HL-60/S4 treated with phorbol 12-myristate 13-acetate at 8.2 ng/mL for 4 days and 3 days (cell line): ENCODE measurements at regions not wholly inside any gene's neighbourhood (a gene's known extent, or its start where the extent isn't known, plus 50 kb on each side); places are given as distances from the start of the nearest gene placed in this dataset.
"Not testable (repeated sequence)": the region's sequence is repeated elsewhere in the genome, so short reads cannot be mapped to it uniquely, and the experiment has no call there.

Experiments
- in situ Hi-C: fragments of 300-500 bp; cut with MboI; formaldehyde crosslinking; loops from 2 replicates; pipeline ENCODE4 v1.15.0; 2022; ENCODE audit warnings: low sequenced_read_pairs

GRCh38 chr12:46671102-46671501 lies 154.7 kb downstream of the SLC38A4 start:
- in situ Hi-C loops = loop anchor here (25.0 kb wide), 1 partner anchor 284 kb away; no protein-coding TSS in a partner anchor

- in situ Hi-C loops = loop anchor here (25.0 kb wide), 1 partner anchor 283 kb away; no protein-coding TSS in a partner anchor
Observed at GRCh38 chr12:46670636-46671035, 155.2 kb downstream of the SLC38A4 start.

- in situ Hi-C loops = loop anchor here (25.0 kb wide), 1 partner anchor 282 kb away; no protein-coding TSS in a partner anchor
Observed at GRCh38 chr12:46669720-46670119, 156.1 kb downstream of the SLC38A4 start.

- in situ Hi-C loops = loop anchor here (25.0 kb wide), 1 partner anchor 280 kb away; no protein-coding TSS in a partner anchor
Observed at GRCh38 chr12:46667551-46667950, 158.2 kb downstream of the SLC38A4 start.

GRCh38 chr12:46664761-46665287 lies 161.0 kb downstream of the SLC38A4 start:
- in situ Hi-C loops = loop anchor here (25.0 kb wide), 1 partner anchor 278 kb away; no protein-coding TSS in a partner anchor

GRCh38 chr12:46663318-46663717 lies 162.5 kb downstream of the SLC38A4 start:
- in situ Hi-C loops = loop anchor here (25.0 kb wide), 1 partner anchor 276 kb away; no protein-coding TSS in a partner anchor

- in situ Hi-C loops = loop anchor here (25.0 kb wide), 1 partner anchor 274 kb away; no protein-coding TSS in a partner anchor
Observed at GRCh38 chr12:46661110-46661845, 164.5 kb downstream of the SLC38A4 start.

- in situ Hi-C loops = loop anchor here (25.0 kb wide), 1 partner anchor 273 kb away; no protein-coding TSS in a partner anchor
Observed at GRCh38 chr12:46660719-46661109, 165.1 kb downstream of the SLC38A4 start.

- in situ Hi-C loops = loop anchor here (25.0 kb wide), 1 partner anchor 273 kb away; no protein-coding TSS in a partner anchor
Observed at GRCh38 chr12:46660276-46660675, 165.5 kb downstream of the SLC38A4 start.

- in situ Hi-C loops = loop anchor here (25.0 kb wide), 1 partner anchor 273 kb away; no protein-coding TSS in a partner anchor
Observed at GRCh38 chr12:46659824-46660223, 166.0 kb downstream of the SLC38A4 start.

- in situ Hi-C loops = loop anchor here (25.0 kb wide), 1 partner anchor 272 kb away; no protein-coding TSS in a partner anchor
Observed at GRCh38 chr12:46659032-46659650, 166.7 kb downstream of the SLC38A4 start.

- in situ Hi-C loops = loop anchor here (25.0 kb wide), 1 partner anchor 270 kb away; no protein-coding TSS in a partner anchor
Observed at GRCh38 chr12:46657453-46658411, 168.1 kb downstream of the SLC38A4 start.

- in situ Hi-C loops = loop anchor here (25.0 kb wide), 1 partner anchor 269 kb away; no protein-coding TSS in a partner anchor
Observed at GRCh38 chr12:46655984-46656383, 169.8 kb downstream of the SLC38A4 start.

GRCh38 chr12:46653311-46653710 lies 172.5 kb downstream of the SLC38A4 start:
- in situ Hi-C loops = loop anchor here (25.0 kb wide), 1 partner anchor 266 kb away; no protein-coding TSS in a partner anchor

- in situ Hi-C loops = loop anchor here (25.0 kb wide), 1 partner anchor 265 kb away; no protein-coding TSS in a partner anchor
Observed at GRCh38 chr12:46652692-46653091, 173.1 kb downstream of the SLC38A4 start.

GRCh38 chr12:46650688-46651087 lies 175.1 kb downstream of the SLC38A4 start:
- in situ Hi-C loops = loop anchor here (25.0 kb wide), 1 partner anchor 263 kb away; no protein-coding TSS in a partner anchor

- in situ Hi-C loops = no loop called here
Observed at GRCh38 chr12:46649433-46649832, 176.4 kb downstream of the SLC38A4 start.

- in situ Hi-C loops = no loop called here
Observed at GRCh38 chr12:46647034-46647433, 178.8 kb downstream of the SLC38A4 start.

GRCh38 chr12:46641649-46642048 lies 184.1 kb downstream of the SLC38A4 start:
- in situ Hi-C loops = not testable (repeated sequence)

- in situ Hi-C loops = no loop called here
Observed at GRCh38 chr12:46635818-46636217, 190.0 kb downstream of the SLC38A4 start.
